GM21825 (cell line): ENCODE measurements at regions not wholly inside any gene's neighbourhood (a gene's known extent, or its start where the extent isn't known, plus 50 kb on each side); places are given as distances from the start of the nearest gene placed in this dataset.

ENCODE experiments used
- ATAC-seq: cut with Tn5 transposase; IDR thresholded peaks from one replicate; pipeline ENCODE4 v1.9.1; 2021; ENCODE audit warnings: mild to moderate bottlenecking, moderate library complexity; ENCODE audit not compliant: unreplicated experiment

GRCh38 chr7:47191316-47191715 lies 390.6 kb downstream of the TNS3 start:
- ATAC-seq = no peak

GRCh38 chr7:47190462-47190861 lies 391.4 kb downstream of the TNS3 start:
- no peak for ATAC-seq

DNA sequence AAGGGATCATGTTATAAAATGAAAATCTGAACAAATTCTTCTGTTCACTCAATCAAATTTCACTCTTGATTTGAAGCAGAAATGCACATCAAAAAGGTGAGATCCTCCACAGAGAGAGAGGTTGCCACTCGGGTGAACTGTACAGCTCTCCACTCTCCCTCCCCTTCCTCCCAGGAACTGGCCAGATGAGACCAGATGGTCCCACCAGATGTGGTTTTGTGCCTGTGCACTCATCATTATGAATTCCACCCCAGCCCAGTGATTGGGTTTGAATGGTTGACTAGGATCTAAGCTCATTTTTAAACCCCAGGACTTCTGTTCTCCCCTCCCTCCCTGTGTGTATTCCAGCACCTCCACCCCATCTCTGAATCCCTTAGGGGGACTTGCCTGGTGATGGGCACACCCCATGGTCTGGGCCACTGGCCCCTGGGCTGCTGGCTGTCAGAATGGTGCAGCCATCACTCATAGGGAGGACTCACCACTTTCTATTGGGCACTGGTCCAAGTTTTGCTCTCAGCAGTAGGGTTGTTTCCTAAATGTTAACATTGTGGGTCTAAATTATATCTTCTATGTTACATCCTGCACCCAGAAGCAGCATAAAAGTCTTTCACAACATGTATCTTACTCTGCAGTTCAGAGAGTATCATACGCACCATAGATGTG lies 393.1 kb downstream of the TNS3 start:
- ATAC-seq = no peak

DNA sequence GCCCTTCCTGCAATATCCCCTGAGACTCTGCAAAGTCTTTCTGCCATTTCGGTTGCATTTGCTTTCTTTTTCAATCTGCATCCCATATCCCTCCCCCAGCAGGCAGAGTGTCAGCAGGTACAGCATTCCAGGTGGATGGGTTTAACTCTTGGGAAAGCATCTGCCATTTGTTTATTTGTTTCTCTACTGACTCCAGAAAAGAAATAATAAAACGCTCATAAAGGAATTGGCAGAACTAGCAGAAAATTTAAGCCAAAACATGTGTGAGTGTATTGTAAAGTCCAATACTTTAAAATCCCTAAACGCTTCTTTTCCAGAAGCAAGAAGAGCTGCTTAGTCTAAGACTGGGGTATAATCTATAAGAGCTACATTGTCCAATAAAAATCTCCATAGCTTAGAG lies 393.8 kb downstream of the TNS3 start:
- no peak for ATAC-seq

- ATAC-seq = peak; percentile 83
Measured at GRCh38 chr7:47186316-47186715, 395.6 kb downstream of the TNS3 start.

GRCh38 chr7:47185839-47186238 lies 396.1 kb downstream of the TNS3 start:
- no peak for ATAC-seq

DNA sequence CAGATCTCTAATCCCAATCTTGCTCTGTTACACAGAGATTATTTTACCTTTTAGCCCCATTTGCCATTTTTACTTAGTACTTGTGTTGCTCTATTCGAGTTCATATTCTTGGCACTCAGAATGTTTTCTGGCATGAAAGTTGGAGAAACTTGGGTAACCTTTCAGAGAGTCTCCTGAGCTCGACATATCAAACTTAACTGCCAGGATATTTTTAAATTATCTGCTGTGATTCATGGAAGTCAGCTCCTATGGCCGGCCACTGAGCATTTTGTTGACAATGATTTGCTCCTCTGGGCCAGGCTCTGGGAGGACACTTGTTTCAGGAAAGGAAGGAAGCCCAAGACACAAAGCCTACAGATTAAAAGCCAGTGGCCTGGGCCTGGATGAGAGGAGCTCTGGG lies 396.7 kb downstream of the TNS3 start:
- no peak for ATAC-seq

GRCh38 chr7:47183862-47184590 lies 397.9 kb downstream of the TNS3 start:
- no peak for ATAC-seq

GRCh38 chr7:47181746-47182361 lies 400.1 kb downstream of the TNS3 start:
- no peak for ATAC-seq

- no peak for ATAC-seq
Measured at GRCh38 chr7:47180516-47180826, 401.4 kb downstream of the TNS3 start.

DNA sequence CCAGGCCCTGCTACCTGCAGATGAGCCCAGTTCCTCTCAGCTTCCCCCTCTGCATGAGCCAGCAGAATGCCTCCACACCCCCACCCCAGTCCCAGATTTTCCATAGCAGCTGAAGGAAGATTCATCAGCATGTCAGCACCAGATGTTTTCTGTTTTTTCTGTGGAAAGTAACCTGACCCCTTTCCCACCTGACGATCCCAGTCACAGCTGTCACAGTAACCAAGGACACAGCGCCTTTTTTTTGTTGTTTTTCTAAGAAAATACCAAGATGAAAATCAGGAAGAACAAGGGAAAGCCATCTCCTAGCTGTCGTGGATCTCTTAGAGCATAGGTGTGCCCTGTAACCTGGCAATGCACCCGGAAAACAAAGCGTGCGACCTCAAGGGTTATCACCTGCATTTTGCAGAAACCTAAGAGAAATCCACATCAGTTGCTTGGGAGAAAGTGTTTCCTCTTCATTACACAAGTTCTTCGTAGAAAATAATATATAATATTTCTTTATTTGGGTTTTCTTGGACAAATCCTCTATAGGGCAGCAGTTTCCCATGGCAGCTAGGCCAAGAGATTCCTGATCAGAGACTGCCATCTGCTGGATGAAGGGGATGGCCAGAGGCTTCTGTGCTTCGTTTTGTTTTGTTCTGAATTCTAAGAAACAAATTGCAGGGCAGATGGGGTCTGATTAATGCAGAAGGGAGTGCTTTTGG lies 401.9 kb downstream of the TNS3 start:
- ATAC-seq = peak; percentile 82

DNA sequence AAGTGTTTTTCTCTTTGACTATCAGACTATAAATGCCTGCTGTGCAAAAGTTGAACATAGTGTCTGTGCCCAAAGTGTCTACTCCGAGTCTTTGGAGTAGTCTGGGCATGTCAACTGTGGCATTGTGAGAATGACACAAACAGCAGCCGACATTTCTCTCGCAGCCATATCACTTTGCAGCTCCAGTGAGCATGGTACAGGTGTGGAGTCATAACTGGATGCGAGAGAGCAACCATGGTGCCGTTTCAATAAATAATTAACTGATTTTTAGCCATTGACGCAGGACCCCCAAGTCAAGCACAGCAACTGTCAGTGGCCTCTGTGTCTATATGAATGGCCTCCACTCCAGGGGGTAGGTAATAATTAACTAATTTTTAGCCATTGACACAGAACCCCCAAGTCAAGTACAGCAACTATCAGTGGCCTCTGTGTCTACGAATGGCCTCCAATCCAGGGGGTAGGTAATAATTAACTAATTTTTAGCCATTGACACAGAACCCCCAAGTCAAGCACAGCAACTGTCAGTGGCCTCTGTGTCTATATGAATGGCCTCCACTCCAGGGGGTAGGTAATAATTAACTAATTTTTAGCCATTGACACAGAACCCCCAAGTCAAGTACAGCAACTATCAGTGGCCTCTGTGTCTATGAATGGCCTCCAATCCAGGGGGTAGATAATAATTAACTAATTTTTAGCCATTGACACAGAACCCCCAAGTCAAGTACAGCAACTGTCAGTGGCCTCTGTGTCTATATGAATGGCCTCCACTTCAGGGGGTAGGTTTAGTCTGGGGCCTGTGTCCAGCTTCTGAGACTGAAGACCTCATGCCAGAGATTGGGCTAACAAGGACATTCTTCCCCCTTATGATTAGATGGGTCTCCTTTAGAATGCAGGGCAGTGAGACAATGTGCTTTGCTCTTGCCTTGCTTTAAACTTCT lies 409.0 kb downstream of the TNS3 start:
- ATAC-seq = peak; percentile 79

DNA sequence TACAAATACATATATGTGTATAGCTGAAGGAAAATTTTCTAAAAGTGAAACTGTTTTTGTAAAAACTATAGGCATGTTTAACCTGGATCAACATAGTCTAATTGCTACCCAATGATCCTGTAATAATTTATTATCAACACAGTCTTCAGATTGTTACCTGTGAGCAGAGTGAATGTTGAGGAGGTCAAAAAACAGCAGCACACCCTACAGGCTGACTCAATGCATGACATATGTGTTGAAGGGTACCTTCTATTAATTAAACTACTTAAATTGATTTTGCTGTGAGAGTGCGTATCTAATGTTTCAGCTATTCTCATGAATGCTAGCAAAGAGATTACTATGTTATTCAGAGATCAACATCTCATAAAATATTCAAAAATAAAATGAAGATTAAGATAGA lies 411.4 kb downstream of the TNS3 start:
- ATAC-seq = no peak

DNA sequence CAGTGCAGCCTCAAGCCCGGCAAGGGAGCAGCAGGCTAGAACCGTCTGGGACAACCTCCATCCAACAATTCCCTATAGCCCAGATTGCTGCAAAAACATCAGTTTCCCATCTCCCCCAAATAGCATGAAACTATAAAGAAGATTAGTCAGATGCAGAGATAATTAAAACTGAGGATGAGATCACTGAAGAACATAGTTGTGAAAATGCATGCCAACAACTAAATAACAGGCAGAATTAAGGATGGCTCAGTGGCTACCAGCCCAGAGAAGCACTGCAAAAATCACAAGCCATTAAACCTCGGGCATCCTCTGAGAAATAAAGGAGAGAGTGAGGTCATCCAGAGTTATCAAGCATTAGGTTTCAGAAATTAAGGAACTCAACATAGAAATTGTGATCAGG lies 427.1 kb downstream of the TNS3 start:
- no peak for ATAC-seq

GRCh38 chr7:47153576-47153975 lies 428.3 kb downstream of the TNS3 start:
- ATAC-seq = no peak

GRCh38 chr7:47153058-47153457 lies 428.9 kb downstream of the TNS3 start:
- ATAC-seq = no peak

GRCh38 chr7:47152307-47152706 lies 429.6 kb downstream of the TNS3 start:
- ATAC-seq = no peak

DNA sequence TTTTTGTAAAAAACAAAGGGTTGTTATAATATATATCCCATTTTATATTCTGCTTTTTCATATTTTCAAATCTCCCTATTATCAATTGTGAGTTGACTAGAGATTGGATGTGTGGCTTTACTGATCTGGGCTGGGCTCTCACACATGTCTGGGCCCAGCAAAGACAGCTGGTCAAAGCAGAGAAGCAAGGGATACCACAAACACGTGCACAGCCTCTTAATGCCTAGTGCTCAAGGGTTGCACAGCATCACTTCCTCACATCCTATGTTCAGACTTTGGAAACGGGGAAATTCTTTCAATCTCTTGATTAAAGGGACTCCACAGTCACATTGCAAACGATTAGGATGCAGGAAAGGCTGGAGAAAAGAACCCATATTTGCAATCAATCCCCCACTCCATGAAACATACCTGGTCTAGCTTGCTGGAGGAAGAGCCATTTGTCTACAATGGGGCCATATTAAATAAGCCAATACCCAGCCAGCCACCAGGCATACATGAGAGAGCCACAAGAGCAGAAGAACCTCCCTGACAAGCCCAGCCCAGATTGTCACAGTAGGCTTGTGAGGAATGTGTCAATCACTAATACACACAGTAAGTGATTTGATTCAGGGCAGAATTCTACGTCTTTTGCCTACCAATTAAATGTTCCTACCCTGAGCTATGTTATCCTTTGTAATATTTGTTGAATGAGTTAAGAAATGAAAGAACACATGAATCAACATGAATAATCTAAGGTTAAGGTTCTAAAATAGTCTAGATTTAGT lies 431.2 kb downstream of the TNS3 start:
- no peak for ATAC-seq

- ATAC-seq = peak; percentile 16
Measured at GRCh38 chr7:47149971-47150370, 431.9 kb downstream of the TNS3 start.
